ENCODE measurements at regions not wholly inside any gene's neighbourhood (a gene's known extent, or its start where the extent isn't known, plus 50 kb on each side); places are given as distances from the start of the nearest gene placed in this dataset.

- H3K27ac ChIP-seq (ENCODE audit: insufficient read depth, low read depth, low read length) = no peak overlapping the region
- H3K79me2 ChIP-seq (ENCODE audit: control insufficient read depth, insufficient read depth, low read length) = no peaks in the 10 kb centered on the region
- H3K9ac ChIP-seq (replicated peaks; ENCODE audit: extremely low read depth, insufficient read depth, low read length) = no peak overlapping the region
- H3K9me3 ChIP-seq (replicated peaks; ENCODE audit: control insufficient read depth, insufficient read depth, low read length) = peaks cover 4% of the 10 kb centered on the region
- ChIA-PET CTCF (no interaction called here), POLR2A (no interaction called here)
- H3K4me3 ChIP-seq (replicated peaks in 1 of 3; ENCODE audit: insufficient read depth in 1 of 3, low read depth in 1 of 3, low read length in 3 of 3) = no peak overlapping the region
- no TSS peak for BruUV-seq (replicated peaks)
- no peaks in the 10 kb centered on the region for H4K20me1 ChIP-seq (replicated peaks; ENCODE audit: control insufficient read depth, extremely low read depth, insufficient read depth, low read length)
- DNase-seq (ENCODE audit: low read depth, low spot score) (no peak), FAIRE-seq (no peak)
- H3K9me1 ChIP-seq (replicated peaks; ENCODE audit: control insufficient read depth, extremely low read depth, insufficient read depth, low read length) = no peaks in the 10 kb centered on the region
- dilution Hi-C loops (cut with MboI; ENCODE audit: extremely low pct_ligation_motif_present, low sequenced_read_pairs) (no loop called here), intact Hi-C loops (cut with micrococcal nuclease) (no loop called here)
- no peak overlapping the region for H2AFZ ChIP-seq (ENCODE audit: low read depth, low read length)
- no peaks in the 10 kb centered on the region for H3K4me1 ChIP-seq (ENCODE audit: control insufficient read depth, extremely low read depth, insufficient read depth, low read length)
- H3K4me2 ChIP-seq (ENCODE audit: insufficient read depth, low read length) = no peak overlapping the region
- TF ChIP-seq JUN (IDR thresholded peaks at IDR 0.05; ENCODE audit: borderline replicate concordance, insufficient read depth, insufficient read length, low read depth) (no peak), FOS (IDR thresholded peaks at IDR 0.05; ENCODE audit: borderline replicate concordance, insufficient read depth, low read length) (no peak), MYC (IDR thresholded peaks at IDR 0.05; ENCODE audit: low read depth, low read length) (no peak), POLR2AphosphoS5 (IDR thresholded peaks at IDR 0.05; ENCODE audit: insufficient read depth, low read depth, low read length) (no peak), GATA2 (IDR thresholded peaks at IDR 0.05; ENCODE audit: insufficient read depth, insufficient read length, low read depth, low read length) (no peak), MAX (IDR thresholded peaks at IDR 0.05; ENCODE audit: insufficient read depth, insufficient read length) (no peak)
- H3K27me3 ChIP-seq (ENCODE audit: control insufficient read depth in 2 of 2, insufficient read depth in 2 of 2, low read length in 2 of 2) = no peaks in the 10 kb centered on the region
- H3K36me3 ChIP-seq (ENCODE audit: control insufficient read depth in 2 of 2, extremely low read depth in 1 of 2, insufficient read depth in 2 of 2, low read length in 2 of 2) = no peaks in the 10 kb centered on the region
Measured at GRCh38 chr22:34096770-34097169, 176.5 kb upstream of the LARGE1 start.

- no peak overlapping the region for H3K9ac ChIP-seq (replicated peaks; ENCODE audit: extremely low read depth, insufficient read depth, low read length)
- H3K79me2 ChIP-seq (ENCODE audit: control insufficient read depth, insufficient read depth, low read length) = no peaks in the 10 kb centered on the region
- H3K4me1 ChIP-seq (ENCODE audit: control insufficient read depth, extremely low read depth, insufficient read depth, low read length) = no peaks in the 10 kb centered on the region
- no peaks in the 10 kb centered on the region for H4K20me1 ChIP-seq (replicated peaks; ENCODE audit: control insufficient read depth, extremely low read depth, insufficient read depth, low read length)
- no peak overlapping the region for H2AFZ ChIP-seq (ENCODE audit: low read depth, low read length)
- H3K9me3 ChIP-seq (replicated peaks; ENCODE audit: control insufficient read depth, insufficient read depth, low read length) = peaks cover 7% of the 10 kb centered on the region
- no peak overlapping the region for H3K4me3 ChIP-seq (replicated peaks in 1 of 3; ENCODE audit: insufficient read depth in 1 of 3, low read depth in 1 of 3, low read length in 3 of 3)
- no peaks in the 10 kb centered on the region for H3K36me3 ChIP-seq (ENCODE audit: control insufficient read depth in 2 of 2, extremely low read depth in 1 of 2, insufficient read depth in 2 of 2, low read length in 2 of 2)
- POLR2A ChIA-PET = no interaction called here
- dilution Hi-C loops (cut with MboI; ENCODE audit: extremely low pct_ligation_motif_present, low sequenced_read_pairs) (no loop called here), intact Hi-C loops (cut with micrococcal nuclease) (no loop called here)
- H3K27me3 ChIP-seq (ENCODE audit: control insufficient read depth in 2 of 2, insufficient read depth in 2 of 2, low read length in 2 of 2) = no peaks in the 10 kb centered on the region
- CTCF ChIA-PET = no interaction called here
- H3K27ac ChIP-seq (ENCODE audit: insufficient read depth, low read depth, low read length) = no peak overlapping the region
- FAIRE-seq = no peak
- no TSS peak for BruUV-seq (replicated peaks)
- H3K4me2 ChIP-seq (ENCODE audit: insufficient read depth, low read length) = no peak overlapping the region
- no peak for DNase-seq (ENCODE audit: low read depth, low spot score)
- no peaks in the 10 kb centered on the region for H3K9me1 ChIP-seq (replicated peaks; ENCODE audit: control insufficient read depth, extremely low read depth, insufficient read depth, low read length)
- TF ChIP-seq JUN (IDR thresholded peaks at IDR 0.05; ENCODE audit: borderline replicate concordance, insufficient read depth, insufficient read length, low read depth) (no peak), FOS (IDR thresholded peaks at IDR 0.05; ENCODE audit: borderline replicate concordance, insufficient read depth, low read length) (no peak), CTCF (IDR thresholded peaks at IDR 0.05; ENCODE audit: extremely low read depth in 1 of 2, insufficient read depth in 1 of 2, low read depth in 1 of 2, low read length in 2 of 2) (no peak), EZH2 (IDR thresholded peaks at IDR 0.05; ENCODE audit: borderline replicate concordance, low read depth, low read length, severe bottlenecking) (no peak), POLR2AphosphoS5 (IDR thresholded peaks at IDR 0.05; ENCODE audit: insufficient read depth, low read depth, low read length) (no peak), MYC (IDR thresholded peaks at IDR 0.05; ENCODE audit: low read depth, low read length) (no peak), GATA2 (IDR thresholded peaks at IDR 0.05; ENCODE audit: insufficient read depth, insufficient read length, low read depth, low read length) (no peak), MAX (IDR thresholded peaks at IDR 0.05; ENCODE audit: insufficient read depth, insufficient read length) (no peak), POLR2A (IDR thresholded peaks at IDR 0.05; ENCODE audit: low read depth, low read length) (no peak)
Measured at GRCh38 chr22:34099278-34099677, 179.0 kb upstream of the LARGE1 start.

All from endothelial cell of umbilical vein (primary cell).